Stimulated activated CD8-positive, alpha-beta memory T cell treated with anti-CD3 and anti-CD28 coated beads, Interleukin-2, amount 100 ng/mL, for 1 hour (primary cell): ENCODE measurements at regions not wholly inside any gene's neighbourhood (a gene's known extent, or its start where the extent isn't known, plus 50 kb on each side); places are given as distances from the start of the nearest gene placed in this dataset.
"Not testable (repeated sequence)": the region's sequence is repeated elsewhere in the genome, so short reads cannot be mapped to it uniquely, and the experiment has no call there.

Experiments used
- DNase-seq, 2 donors: peaks; one replicate each; pipeline ENCODE4 v3.0.0-alpha.2; 2020; ENCODE audit warnings: low read depth in 2 of 2

GRCh38 chrX:140164391-140164790, 199.1 kb upstream of the CXorf66 start:
- no peak for DNase-seq

GRCh38 chrX:140163371-140164159, 198.2 kb upstream of the CXorf66 start:
- DNase-seq: no peak

GRCh38 chrX:140157611-140158010, 192.3 kb upstream of the CXorf66 start:
- no peak for DNase-seq

GRCh38 chrX:140157143-140157542, 191.8 kb upstream of the CXorf66 start:
- no peak for DNase-seq

GRCh38 chrX:140151316-140151715, 186.0 kb upstream of the CXorf66 start:
- DNase-seq: no peak

GRCh38 chrX:140149761-140150160, 184.4 kb upstream of the CXorf66 start:
- no peak for DNase-seq

- no peak for DNase-seq
Measured at GRCh38 chrX:140141444-140142029, 176.2 kb upstream of the CXorf66 start.

GRCh38 chrX:140138492-140138891, 173.2 kb upstream of the CXorf66 start:
- not testable (repeated sequence) for DNase-seq

GRCh38 chrX:140138065-140138464, 172.7 kb upstream of the CXorf66 start:
- not testable (repeated sequence) for DNase-seq

GRCh38 chrX:140132937-140133336, 167.6 kb upstream of the CXorf66 start:
- no peak for DNase-seq

- DNase-seq: no peak
Measured at GRCh38 chrX:140123446-140123845, 158.1 kb upstream of the CXorf66 start.

GRCh38 chrX:140114059-140114458, 148.7 kb upstream of the CXorf66 start:
- DNase-seq: not testable (repeated sequence)

- no peak for DNase-seq
Measured at GRCh38 chrX:140110081-140110650, 144.8 kb upstream of the CXorf66 start.

- no peak for DNase-seq
Measured at GRCh38 chrX:140104760-140105159, 139.4 kb upstream of the CXorf66 start.

- no peak for DNase-seq
Measured at GRCh38 chrX:140099221-140099620, 133.9 kb upstream of the CXorf66 start.

GRCh38 chrX:140092121-140092520, 126.8 kb upstream of the CXorf66 start:
- no peak for DNase-seq

- DNase-seq: no peak
Measured at GRCh38 chrX:140091125-140091886, 126.0 kb upstream of the CXorf66 start.

GRCh38 chrX:140090800-140091124, 125.4 kb upstream of the CXorf66 start:
- no peak for DNase-seq

GRCh38 chrX:140088438-140088837, 123.1 kb upstream of the CXorf66 start:
- DNase-seq: no peak

- DNase-seq: no peak
Measured at GRCh38 chrX:140087875-140088274, 122.6 kb upstream of the CXorf66 start.

- DNase-seq: no peak
Measured at GRCh38 chrX:140086691-140087090, 121.4 kb upstream of the CXorf66 start.

- DNase-seq: not testable (repeated sequence)
Measured at GRCh38 chrX:140074851-140075250, 109.5 kb upstream of the CXorf66 start.
